ENCODE measurements at regions not wholly inside any gene's neighbourhood (a gene's known extent, or its start where the extent isn't known, plus 50 kb on each side); places are given as distances from the start of the nearest gene placed in this dataset.

DNA sequence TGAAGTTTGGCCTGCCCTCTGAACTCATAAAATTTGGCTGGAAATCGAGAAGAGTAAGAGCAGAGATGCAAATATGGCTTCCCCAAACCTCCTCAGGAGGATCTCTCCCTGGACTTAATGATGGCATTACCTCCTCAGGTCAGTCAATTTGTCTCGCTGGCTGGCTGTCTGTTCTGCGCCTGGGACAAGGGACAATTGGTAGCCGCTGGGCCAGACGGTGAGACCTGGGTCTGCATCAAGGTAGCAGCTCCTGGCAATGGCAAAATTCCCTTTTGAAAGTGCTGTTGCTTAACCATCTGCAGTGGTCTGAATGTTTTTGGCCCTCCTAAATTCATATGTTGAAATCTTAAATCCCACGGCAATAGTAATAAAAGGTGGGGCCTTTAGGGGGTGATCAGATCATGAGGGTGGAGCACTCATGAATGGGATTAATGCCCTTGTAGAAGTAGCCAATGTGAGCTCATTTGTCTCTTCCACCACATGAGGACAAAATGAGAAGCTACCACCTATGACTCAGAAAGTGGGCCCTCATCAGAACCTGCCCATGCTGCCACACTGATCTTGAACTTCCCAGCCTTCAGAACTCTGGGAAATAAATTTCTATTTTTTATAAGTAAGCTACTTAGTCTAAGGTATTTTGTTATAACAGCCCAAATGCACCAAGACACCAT lies 439.3 kb upstream of the KLF4 start:
- H4K20me1 ChIP-seq (ENCODE audit: insufficient read depth) = no peaks in the 10 kb centered on the region
- H2AFZ ChIP-seq (ENCODE audit: low read depth) = no peak overlapping the region
- H3K27ac ChIP-seq = no peak overlapping the region
- no peaks in the 10 kb centered on the region for H3K79me2 ChIP-seq (ENCODE audit: insufficient read depth, low read depth)
- TF ChIP-seq, protein P1, sequence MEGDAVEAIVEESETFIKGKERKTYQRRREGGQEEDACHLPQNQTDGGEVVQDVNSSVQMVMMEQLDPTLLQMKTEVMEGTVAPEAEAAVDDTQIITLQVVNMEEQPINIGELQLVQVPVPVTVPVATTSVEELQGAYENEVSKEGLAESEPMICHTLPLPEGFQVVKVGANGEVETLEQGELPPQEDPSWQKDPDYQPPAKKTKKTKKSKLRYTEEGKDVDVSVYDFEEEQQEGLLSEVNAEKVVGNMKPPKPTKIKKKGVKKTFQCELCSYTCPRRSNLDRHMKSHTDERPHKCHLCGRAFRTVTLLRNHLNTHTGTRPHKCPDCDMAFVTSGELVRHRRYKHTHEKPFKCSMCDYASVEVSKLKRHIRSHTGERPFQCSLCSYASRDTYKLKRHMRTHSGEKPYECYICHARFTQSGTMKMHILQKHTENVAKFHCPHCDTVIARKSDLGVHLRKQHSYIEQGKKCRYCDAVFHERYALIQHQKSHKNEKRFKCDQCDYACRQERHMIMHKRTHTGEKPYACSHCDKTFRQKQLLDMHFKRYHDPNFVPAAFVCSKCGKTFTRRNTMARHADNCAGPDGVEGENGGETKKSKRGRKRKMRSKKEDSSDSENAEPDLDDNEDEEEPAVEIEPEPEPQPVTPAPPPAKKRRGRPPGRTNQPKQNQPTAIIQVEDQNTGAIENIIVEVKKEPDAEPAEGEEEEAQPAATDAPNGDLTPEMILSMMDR (conservative IDR thresholded peaks at IDR 0.05; ENCODE audit: low read depth, low read length) = no peak
- no peaks in the 10 kb centered on the region for H3K27me3 ChIP-seq (ENCODE audit: insufficient read depth, low read depth)
- H3K4me1 ChIP-seq (ENCODE audit: low read depth, poor library complexity, severe bottlenecking) = no peaks in the 10 kb centered on the region
- no peak overlapping the region for H3K9ac ChIP-seq
- H3K4me2 ChIP-seq = no peak overlapping the region
- no peak overlapping the region for H3K4me3 ChIP-seq (IDR thresholded peaks at IDR 0.05; ENCODE audit: insufficient read depth, low read depth, low read length)
- no peaks in the 10 kb centered on the region for H3K36me3 ChIP-seq (ENCODE audit: insufficient read depth)

DNA sequence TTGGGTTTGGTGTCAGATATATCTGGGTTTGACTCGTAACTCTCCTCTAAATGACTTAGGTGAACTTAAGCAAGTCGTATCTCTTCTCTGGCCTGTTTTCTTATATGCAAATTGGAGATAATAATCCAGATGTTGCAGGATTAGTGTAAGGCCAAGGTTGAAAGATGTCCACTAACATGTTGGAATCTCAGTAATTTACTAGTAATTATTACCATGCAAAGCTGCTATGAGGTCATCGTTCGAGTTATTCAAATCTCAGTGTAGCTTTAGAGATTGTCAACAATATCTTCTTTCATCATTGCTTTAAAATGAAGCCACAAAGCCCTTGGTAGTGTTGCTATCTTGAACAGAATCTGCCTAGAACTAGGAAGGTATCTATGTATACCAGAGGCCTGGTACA lies 437.7 kb upstream of the KLF4 start:
- no peak overlapping the region for H3K4me2 ChIP-seq
- no peak overlapping the region for H3K27ac ChIP-seq
- H3K27me3 ChIP-seq (ENCODE audit: insufficient read depth, low read depth) = no peaks in the 10 kb centered on the region
- no peak overlapping the region for H3K9ac ChIP-seq
- H2AFZ ChIP-seq (ENCODE audit: low read depth) = no peak overlapping the region
- H4K20me1 ChIP-seq (ENCODE audit: insufficient read depth) = no peaks in the 10 kb centered on the region
- H3K4me1 ChIP-seq (ENCODE audit: low read depth, poor library complexity, severe bottlenecking) = no peaks in the 10 kb centered on the region
- no peak overlapping the region for H3K4me3 ChIP-seq (IDR thresholded peaks at IDR 0.05; ENCODE audit: insufficient read depth, low read depth, low read length)
- H3K79me2 ChIP-seq (ENCODE audit: insufficient read depth, low read depth) = no peaks in the 10 kb centered on the region
- TF ChIP-seq, protein P1 (conservative IDR thresholded peaks at IDR 0.05; ENCODE audit: low read depth, low read length) = no peak
- no peaks in the 10 kb centered on the region for H3K36me3 ChIP-seq (ENCODE audit: insufficient read depth)

DNA sequence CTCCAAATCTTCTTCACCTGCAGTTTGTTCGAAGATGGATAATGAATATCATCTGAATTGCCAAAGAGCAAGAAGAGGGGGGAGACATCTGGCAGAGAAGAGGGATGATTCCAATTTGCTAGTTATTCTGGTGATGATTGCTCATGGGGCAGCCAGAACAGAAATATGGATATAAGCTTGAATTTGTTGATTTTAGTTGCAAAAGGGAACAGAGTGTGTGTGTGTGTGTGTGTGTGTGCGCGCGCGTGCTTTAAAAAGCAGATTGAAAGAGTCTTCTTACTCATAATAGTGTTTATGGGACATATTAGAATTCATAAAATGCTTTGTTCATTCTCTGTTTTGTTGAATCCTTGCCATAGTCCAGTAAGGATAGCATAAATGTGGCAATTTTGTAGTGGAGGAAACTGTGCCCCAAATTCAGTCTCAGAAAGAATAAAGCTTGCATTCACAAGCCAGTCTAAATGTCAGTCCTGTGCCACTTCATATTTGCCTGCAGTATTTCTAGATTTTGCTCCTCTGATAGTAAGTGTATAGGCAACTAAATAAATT lies 436.3 kb upstream of the KLF4 start:
- H3K27ac ChIP-seq = no peak overlapping the region
- TF ChIP-seq, protein P1 (conservative IDR thresholded peaks at IDR 0.05; ENCODE audit: low read depth, low read length) = no peak
- H3K4me2 ChIP-seq = no peak overlapping the region
- no peaks in the 10 kb centered on the region for H3K4me1 ChIP-seq (ENCODE audit: low read depth, poor library complexity, severe bottlenecking)
- H3K4me3 ChIP-seq (IDR thresholded peaks at IDR 0.05; ENCODE audit: insufficient read depth, low read depth, low read length) = no peak overlapping the region
- H3K36me3 ChIP-seq (ENCODE audit: insufficient read depth) = no peaks in the 10 kb centered on the region
- no peak overlapping the region for H3K9ac ChIP-seq
- no peaks in the 10 kb centered on the region for H3K79me2 ChIP-seq (ENCODE audit: insufficient read depth, low read depth)
- no peaks in the 10 kb centered on the region for H4K20me1 ChIP-seq (ENCODE audit: insufficient read depth)
- no peaks in the 10 kb centered on the region for H3K27me3 ChIP-seq (ENCODE audit: insufficient read depth, low read depth)
- no peak overlapping the region for H2AFZ ChIP-seq (ENCODE audit: low read depth)

DNA sequence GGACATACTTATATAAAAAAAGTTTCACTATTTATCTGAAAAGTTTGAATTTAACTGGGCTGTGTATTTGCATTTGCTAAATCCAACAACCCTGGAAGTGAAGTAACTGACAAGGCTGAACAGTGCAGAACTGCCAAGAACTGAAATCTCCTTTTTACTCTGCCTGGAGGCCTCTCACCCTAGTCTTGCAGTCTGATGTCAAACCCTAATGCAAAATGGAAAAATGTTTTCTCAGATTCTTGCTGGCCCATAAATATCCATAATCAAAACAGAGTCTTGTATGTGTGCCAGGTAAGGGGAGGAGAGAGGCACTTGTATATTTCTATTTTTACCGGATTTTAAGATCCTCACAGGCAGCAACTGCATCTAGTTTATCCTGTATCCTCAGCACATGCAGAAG lies 432.7 kb upstream of the KLF4 start:
- Histone ChIP-seq H3K4me1 (ENCODE audit: low read depth, poor library complexity, severe bottlenecking) (no peaks in the 10 kb centered on the region), H3K4me3 (IDR thresholded peaks at IDR 0.05; ENCODE audit: insufficient read depth, low read depth, low read length) (no peak overlapping the region), H4K20me1 (ENCODE audit: insufficient read depth) (no peaks in the 10 kb centered on the region), H2AFZ (ENCODE audit: low read depth) (no peak overlapping the region), H3K27me3 (ENCODE audit: insufficient read depth, low read depth) (no peaks in the 10 kb centered on the region), H3K79me2 (ENCODE audit: insufficient read depth, low read depth) (no peaks in the 10 kb centered on the region), H3K4me2 (no peak overlapping the region), H3K9ac (no peak overlapping the region), H3K27ac (no peak overlapping the region), H3K36me3 (ENCODE audit: insufficient read depth) (no peaks in the 10 kb centered on the region)
- TF ChIP-seq, protein P1 (conservative IDR thresholded peaks at IDR 0.05; ENCODE audit: low read depth, low read length) = no peak

Measured in KMS-11 (cell line).